Smooth muscle cell (in vitro differentiated cells): ENCODE measurements at regions not wholly inside any gene's neighbourhood (a gene's known extent, or its start where the extent isn't known, plus 50 kb on each side); places are given as distances from the start of the nearest gene placed in this dataset.

Source experiments
- DNase-seq: peaks from one replicate; lab custom pipeline; 2025; ENCODE audit not compliant: unreplicated experiment; lab: John Stamatoyannopoulos, UW
- H2AFZ ChIP-seq: fragments of 200-600 bp; sonication (generic); 2 replicates; pipeline ENCODE4 v1.6.0; 2016; ENCODE audit warnings: antibody characterized with exemption, low read depth, mild to moderate bottlenecking
- H3F3A ChIP-seq: fragments of 200-600 bp; sonication (generic); 2 replicates; pipeline ENCODE4 v1.6.0; 2017; ENCODE audit warnings: antibody characterized with exemption, low read depth
- H3K27ac ChIP-seq: fragments of 200-600 bp; sonication (generic); 2 replicates; pipeline ENCODE4 v1.5.1; 2016; ENCODE audit warnings: low read depth, mild to moderate bottlenecking
- H3K27me3 ChIP-seq: fragments of 200-600 bp; sonication (generic); 2 replicates; pipeline ENCODE4 v1.6.1; 2016; ENCODE audit warnings: low read depth, mild to moderate bottlenecking
- H3K36me3 ChIP-seq: fragments of 200-600 bp; sonication (generic); 2 replicates; pipeline ENCODE4 v1.5.1; 2016; ENCODE audit warnings: low read depth
- H3K4me1 ChIP-seq: fragments of 200-600 bp; sonication (generic); 2 replicates; pipeline ENCODE4 v1.5.1; 2016; ENCODE audit warnings: low read depth
- H3K4me2 ChIP-seq: fragments of 200-600 bp; sonication (generic); 2 replicates; pipeline ENCODE4 v1.6.0; 2016; ENCODE audit warnings: mild to moderate bottlenecking
- H3K4me3 ChIP-seq: fragments of 200-600 bp; sonication (generic); 2 replicates; pipeline ENCODE4 v1.5.1; 2016; ENCODE audit warnings: mild to moderate bottlenecking
- H3K79me2 ChIP-seq: fragments of 200-600 bp; sonication (generic); 2 replicates; pipeline ENCODE4 v1.6.0; 2016; ENCODE audit warnings: low read depth, mild to moderate bottlenecking
- H3K9ac ChIP-seq: fragments of 200-600 bp; sonication (generic); 2 replicates; pipeline ENCODE4 v1.6.0; 2016; ENCODE audit warnings: low read depth
- H3K9me3 ChIP-seq: fragments of 200-600 bp; sonication (generic); replicated peaks from 2 replicates; pipeline ENCODE4 v1.5.1; 2016; ENCODE audit warnings: low read depth
- H4K20me1 ChIP-seq: fragments of 200-600 bp; sonication (generic); 2 replicates; pipeline ENCODE4 v1.6.0; 2016; ENCODE audit warnings: low read depth
- WGBS: methylation state at CpG from one replicate; pipeline ENCODE4 v1.1.7; 2016; ENCODE audit warnings: low lambda C conversion rate; 5-methylcytosine and 5-hydroxymethylcytosine counted together
- TF ChIP-seq, protein P1 (sequence below): fragments of 200-600 bp; sonication (generic); IDR thresholded peaks from 2 replicates; pipeline ENCODE4 v1.5.1; 2017; ENCODE audit warnings: borderline replicate concordance, mild to moderate bottlenecking, antibody characterized with exemption; ENCODE audit not compliant: insufficient read depth, poor library complexity, severe bottlenecking

DNA sequence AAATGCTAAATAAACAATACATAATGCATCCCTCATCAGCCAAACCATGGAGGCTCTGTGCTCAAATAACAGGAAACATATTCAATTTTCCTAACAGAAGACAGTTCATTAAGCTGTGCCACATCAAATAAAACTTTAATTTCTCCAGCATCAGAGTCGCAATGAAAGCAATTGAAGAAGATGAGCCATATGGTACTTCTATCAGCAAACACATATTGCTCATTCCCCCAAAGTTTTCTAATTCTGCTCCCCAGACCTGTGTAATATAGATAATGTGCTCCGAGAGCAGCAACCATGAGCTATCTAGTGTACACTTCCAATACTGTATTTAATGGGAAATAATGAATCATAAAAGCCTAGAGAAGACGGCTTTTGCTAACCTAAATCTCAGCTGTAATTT lies 263.2 kb downstream of the MEIS1 start:
- H3F3A ChIP-seq, result no peaks in the 10 kb centered on the region
- H3K9me3 ChIP-seq, result no peaks in the 10 kb centered on the region
- TF ChIP-seq, protein P1, sequence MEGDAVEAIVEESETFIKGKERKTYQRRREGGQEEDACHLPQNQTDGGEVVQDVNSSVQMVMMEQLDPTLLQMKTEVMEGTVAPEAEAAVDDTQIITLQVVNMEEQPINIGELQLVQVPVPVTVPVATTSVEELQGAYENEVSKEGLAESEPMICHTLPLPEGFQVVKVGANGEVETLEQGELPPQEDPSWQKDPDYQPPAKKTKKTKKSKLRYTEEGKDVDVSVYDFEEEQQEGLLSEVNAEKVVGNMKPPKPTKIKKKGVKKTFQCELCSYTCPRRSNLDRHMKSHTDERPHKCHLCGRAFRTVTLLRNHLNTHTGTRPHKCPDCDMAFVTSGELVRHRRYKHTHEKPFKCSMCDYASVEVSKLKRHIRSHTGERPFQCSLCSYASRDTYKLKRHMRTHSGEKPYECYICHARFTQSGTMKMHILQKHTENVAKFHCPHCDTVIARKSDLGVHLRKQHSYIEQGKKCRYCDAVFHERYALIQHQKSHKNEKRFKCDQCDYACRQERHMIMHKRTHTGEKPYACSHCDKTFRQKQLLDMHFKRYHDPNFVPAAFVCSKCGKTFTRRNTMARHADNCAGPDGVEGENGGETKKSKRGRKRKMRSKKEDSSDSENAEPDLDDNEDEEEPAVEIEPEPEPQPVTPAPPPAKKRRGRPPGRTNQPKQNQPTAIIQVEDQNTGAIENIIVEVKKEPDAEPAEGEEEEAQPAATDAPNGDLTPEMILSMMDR, result no peak
- DNase-seq, result no peak
- H3K4me2 ChIP-seq, result no peak overlapping the region
- H3K4me1 ChIP-seq, result peaks cover 9% of the 10 kb centered on the region
- no peaks in the 10 kb centered on the region for H4K20me1 ChIP-seq
- WGBS, result 82% methylated on average over 3 of the region's 3 CpGs
- no peaks in the 10 kb centered on the region for H3K36me3 ChIP-seq
- H2AFZ ChIP-seq, result no peak overlapping the region
- H3K27me3 ChIP-seq, result no peaks in the 10 kb centered on the region
- no peaks in the 10 kb centered on the region for H3K79me2 ChIP-seq
- no peak overlapping the region for H3K27ac ChIP-seq
- H3K9ac ChIP-seq, result no peak overlapping the region
- H3K4me3 ChIP-seq, result no peak overlapping the region

DNA sequence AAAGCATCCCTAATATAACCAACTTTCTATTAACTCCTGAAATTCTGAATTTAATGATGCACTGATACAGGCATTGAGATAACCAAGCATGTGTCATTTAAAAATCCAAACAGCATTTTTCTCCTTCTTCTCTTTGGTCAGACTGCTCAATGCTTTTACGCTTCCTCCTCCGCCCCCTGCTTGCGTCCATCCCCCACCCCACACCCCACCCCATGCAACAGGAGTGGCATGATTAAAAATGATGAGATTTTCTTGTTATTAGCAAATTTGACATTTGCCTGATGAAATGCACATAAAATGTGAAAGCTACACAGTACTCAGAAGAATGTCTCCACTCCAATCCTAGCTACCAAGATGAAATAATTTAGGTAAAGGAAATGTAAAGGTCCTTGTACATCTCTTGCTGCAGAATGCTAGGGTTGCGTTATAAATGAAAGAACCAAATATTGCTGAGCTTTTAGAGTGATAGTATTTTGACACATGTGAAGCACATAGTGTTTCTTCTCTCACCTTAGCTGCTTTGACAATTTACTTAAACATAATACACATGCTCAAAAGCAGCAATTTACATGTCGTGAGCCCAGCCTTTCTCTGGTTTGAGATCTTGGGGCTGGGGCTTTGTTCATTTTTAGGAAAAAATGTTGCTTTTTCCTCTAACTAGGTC lies 263.8 kb downstream of the MEIS1 start:
- Histone ChIP-seq H4K20me1 (no peaks in the 10 kb centered on the region), H3K27me3 (no peaks in the 10 kb centered on the region), H3K4me1 (peaks cover 9% of the 10 kb centered on the region), H3K27ac (no peak overlapping the region), H3K4me2 (no peak overlapping the region), H3K79me2 (no peaks in the 10 kb centered on the region), H3K9ac (no peak overlapping the region), H2AFZ (no peak overlapping the region), H3K36me3 (no peaks in the 10 kb centered on the region), H3K9me3 (no peaks in the 10 kb centered on the region), H3K4me3 (no peak overlapping the region), H3F3A (no peaks in the 10 kb centered on the region)
- 87% methylated on average over 5 of the region's 5 CpGs for WGBS
- TF ChIP-seq, protein P1, result no peak
- DNase-seq, result no peak

DNA sequence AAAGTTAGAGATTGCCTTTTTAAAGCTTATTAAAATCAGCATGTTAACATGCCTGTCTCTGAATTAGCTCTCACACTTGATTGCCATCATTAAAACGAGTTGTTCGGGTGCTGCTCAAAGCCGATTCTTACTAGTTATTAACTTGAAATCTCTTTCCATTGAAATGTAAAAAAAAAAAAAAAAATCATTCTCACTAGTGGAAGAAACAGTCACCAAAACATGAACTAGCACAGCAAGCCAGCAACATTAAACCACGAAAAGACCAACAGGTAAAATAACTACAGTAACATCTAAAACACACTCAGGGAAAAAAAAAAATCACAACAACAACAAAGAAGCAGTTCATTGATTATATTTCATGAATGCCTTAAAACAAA lies 264.5 kb downstream of the MEIS1 start:
- Histone ChIP-seq H3K27ac (no peak overlapping the region), H3K36me3 (no peaks in the 10 kb centered on the region), H3K4me2 (no peak overlapping the region), H3K27me3 (no peaks in the 10 kb centered on the region), H4K20me1 (no peaks in the 10 kb centered on the region), H2AFZ (no peak overlapping the region), H3K4me3 (no peak overlapping the region), H3K9ac (no peak overlapping the region), H3F3A (no peaks in the 10 kb centered on the region), H3K4me1 (peaks cover 9% of the 10 kb centered on the region), H3K9me3 (no peaks in the 10 kb centered on the region), H3K79me2 (no peaks in the 10 kb centered on the region)
- TF ChIP-seq, protein P1, result no peak
- WGBS, result 79% methylated on average over 4 of the region's 4 CpGs
- DNase-seq, result no peak

DNA sequence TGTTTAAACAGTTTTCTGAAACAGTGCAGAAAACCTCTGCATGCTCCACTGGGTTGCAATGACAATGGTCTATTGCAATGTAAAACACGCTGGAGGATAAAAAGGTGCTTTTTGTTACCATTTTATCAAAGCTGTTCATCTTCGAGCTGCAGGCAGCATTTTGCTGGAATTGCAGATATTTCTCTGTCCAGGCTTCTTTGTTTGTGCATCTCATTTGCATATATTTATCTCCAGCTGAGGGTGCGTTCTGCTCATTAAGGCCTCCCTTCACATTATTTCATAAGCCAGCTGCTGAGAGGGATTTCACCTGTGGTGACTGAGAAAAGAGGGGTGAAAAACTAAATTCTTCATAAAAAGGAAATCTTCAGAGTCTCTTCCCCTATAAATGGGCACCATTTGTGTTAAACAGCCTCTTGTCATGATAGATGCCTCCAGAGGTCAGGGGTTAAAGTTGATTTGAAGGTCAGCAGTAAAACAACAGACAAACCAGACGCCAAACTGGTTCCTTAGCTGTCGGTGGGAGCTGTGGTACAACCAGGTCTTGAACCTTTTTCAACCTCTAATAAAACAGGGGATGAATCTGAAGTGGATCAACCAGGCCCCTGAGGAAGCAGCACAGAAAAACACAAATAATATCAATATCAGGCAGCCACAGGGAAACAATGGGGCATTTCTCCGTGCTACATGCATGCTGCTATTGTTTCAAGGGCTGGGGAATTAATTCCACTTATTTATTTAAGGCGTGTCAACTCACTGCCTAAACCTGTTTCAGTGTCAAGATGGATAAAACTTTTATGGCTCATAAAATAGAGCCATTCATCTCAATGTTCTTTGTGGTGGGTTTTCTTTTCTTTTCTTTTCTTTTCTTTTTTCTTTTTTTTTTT lies 265.1 kb downstream of the MEIS1 start:
- no peak for DNase-seq
- Histone ChIP-seq H3K4me1 (peaks cover 9% of the 10 kb centered on the region), H3K4me2 (no peak overlapping the region), H2AFZ (no peak overlapping the region), H3K79me2 (no peaks in the 10 kb centered on the region), H3K4me3 (no peak overlapping the region), H3K36me3 (no peaks in the 10 kb centered on the region), H3K27me3 (no peaks in the 10 kb centered on the region), H3K27ac (no peak overlapping the region), H3F3A (no peaks in the 10 kb centered on the region), H4K20me1 (no peaks in the 10 kb centered on the region), H3K9me3 (no peaks in the 10 kb centered on the region), H3K9ac (no peak overlapping the region)
- 69% methylated on average over 7 of the region's 7 CpGs for WGBS
- TF ChIP-seq, protein P1, result no peak
